ENCODE measurements at regions not wholly inside any gene's neighbourhood (a gene's known extent, or its start where the extent isn't known, plus 50 kb on each side); places are given as distances from the start of the nearest gene placed in this dataset.

- DNase-seq (ENCODE audit: low read depth, low spot score), result no peak
- BruUV-seq (replicated peaks), result no TSS peak
- no peaks in the 10 kb centered on the region for H4K20me1 ChIP-seq (ENCODE audit: insufficient read depth)
- H3K4me3 ChIP-seq (replicated peaks in 1 of 2; ENCODE audit: low read depth in 1 of 2, low read length in 2 of 2), result no peak overlapping the region
- H3K4me2 ChIP-seq (ENCODE audit: low read length), result no peak overlapping the region
- no peaks in the 10 kb centered on the region for H3K79me2 ChIP-seq (ENCODE audit: insufficient read depth, low read length)
- H3K27ac ChIP-seq (ENCODE audit: low read depth, low read length), result no peak overlapping the region
- no peak for ATAC-seq
- H3K4me1 ChIP-seq (ENCODE audit: control insufficient read depth in 1 of 2, insufficient read depth in 2 of 2, low read length in 2 of 2), result no peaks in the 10 kb centered on the region
- intact Hi-C loops (cut with micrococcal nuclease), result no loop called here
- CTCF ChIA-PET, result no interaction called here
- RAD21 ChIA-PET (ENCODE audit: low non-redundant PET in 1 of 2, low total read pairs in 2 of 2, uncharacterized antibody in 2 of 2, unreplicated experiment in 2 of 2), result no interaction called here
- no peaks in the 10 kb centered on the region for H3K9me2 ChIP-seq (ENCODE audit: insufficient read depth)
- no peak overlapping the region for H3K9ac ChIP-seq (ENCODE audit: low read length)
- H3K36me3 ChIP-seq (ENCODE audit: control insufficient read depth in 1 of 2, insufficient read depth in 2 of 2, low read length in 2 of 2), result no peaks in the 10 kb centered on the region
- peaks cover 0 to 7% of the 10 kb centered on the region in 2 experiments; a peak in 2 of 4 replicates for H3K9me3 ChIP-seq (ENCODE audit: control insufficient read depth in 1 of 2, insufficient read depth in 1 of 2, low read depth in 1 of 2, low read length in 2 of 2)
- no peaks in the 10 kb centered on the region for H3K27me3 ChIP-seq (ENCODE audit: insufficient read depth, low read length)
- POLR2A ChIA-PET, result no interaction called here
- no peak overlapping the region for H2AFZ ChIP-seq (ENCODE audit: low read depth, low read length, poor library complexity, severe bottlenecking)
- TF ChIP-seq ELF1 (IDR thresholded peaks at IDR 0.05; ENCODE audit: borderline replicate concordance, low read depth), result no peak
- no peak for TF ChIP-seq EZH2 (IDR thresholded peaks at IDR 0.05)
- TF ChIP-seq RAD21 (IDR thresholded peaks at IDR 0.05; ENCODE audit: low read depth), result no peak
- TF ChIP-seq SP1 (IDR thresholded peaks at IDR 0.05; ENCODE audit: low read depth), result no peak
- no peak for TF ChIP-seq JUND (IDR thresholded peaks at IDR 0.05)
- TF ChIP-seq ZFX (IDR thresholded peaks at IDR 0.05), result no peak
- TF ChIP-seq TCF7L2 (IDR thresholded peaks at IDR 0.05; ENCODE audit: borderline replicate concordance, extremely low read depth, insufficient read depth, insufficient read length), result no peak
- no peak for TF ChIP-seq EGR1 (IDR thresholded peaks at IDR 0.05; ENCODE audit: low read depth)
- no peak for TF ChIP-seq FOSL1 (IDR thresholded peaks at IDR 0.05; ENCODE audit: low read depth)
- TF ChIP-seq CBX3 (IDR thresholded peaks at IDR 0.05; ENCODE audit: low read depth), result no peak
- no peak for TF ChIP-seq ATF3 (IDR thresholded peaks at IDR 0.05)
- TF ChIP-seq CEBPB (IDR thresholded peaks at IDR 0.05; ENCODE audit: low read depth), result no peak
- TF ChIP-seq MAX (IDR thresholded peaks at IDR 0.05), result no peak
- no peak for TF ChIP-seq ZBTB33 (IDR thresholded peaks at IDR 0.05; ENCODE audit: extremely low read depth, insufficient replicate concordance, low read length)
- no peak for TF ChIP-seq SRF (IDR thresholded peaks at IDR 0.05; ENCODE audit: low read depth)
- TF ChIP-seq POLR2A (IDR thresholded peaks at IDR 0.05; ENCODE audit: borderline replicate concordance, extremely low read depth, insufficient read depth, insufficient read length), result no peak
- no peak for TF ChIP-seq SIN3A (IDR thresholded peaks at IDR 0.05; ENCODE audit: low read depth)
- no peak for TF ChIP-seq POLR2AphosphoS5 (IDR thresholded peaks at IDR 0.05; ENCODE audit: low read depth, low read length)
Measured at GRCh38 chr18:73913505-73913904, 234.1 kb downstream of the FBXO15 start.
